Loucy (cell line): ENCODE measurements at regions not wholly inside any gene's neighbourhood (a gene's known extent, or its start where the extent isn't known, plus 50 kb on each side); places are given as distances from the start of the nearest gene placed in this dataset.

Source experiments
- H2AFZ ChIP-seq: fragments of 200-600 bp; sonication (generic); 2 replicates; pipeline ENCODE4 v1.6.0; 2016; ENCODE audit warnings: antibody characterized with exemption, mild to moderate bottlenecking, low read length, moderate library complexity
- H3F3A ChIP-seq: fragments of 200-600 bp; 2 replicates; pipeline ENCODE4 v1.6.0; 2016; ENCODE audit warnings: antibody characterized with exemption, low read depth, mild to moderate bottlenecking
- H3K27me3 ChIP-seq: fragments of 200-600 bp; sonication (generic); 2 replicates; pipeline ENCODE4 v1.6.1; 2014; ENCODE audit warnings: low read length, mild to moderate bottlenecking; ENCODE audit not compliant: insufficient read depth, poor library complexity, severe bottlenecking
- H3K36me3 ChIP-seq: fragments of 200-600 bp; sonication (generic); 2 replicates; pipeline ENCODE4 v1.6.1; 2016; ENCODE audit warnings: low read length; ENCODE audit not compliant: insufficient read depth
- H3K4me1 ChIP-seq: fragments of 200-600 bp; sonication (generic); 2 replicates; pipeline ENCODE4 v1.5.1; 2014; ENCODE audit warnings: low read length, mild to moderate bottlenecking; ENCODE audit not compliant: insufficient read depth, poor library complexity, severe bottlenecking
- H3K4me2 ChIP-seq: fragments of 200-600 bp; sonication (generic); 2 replicates; pipeline ENCODE4 v1.6.0; 2014; ENCODE audit warnings: antibody characterized with exemption, low read length, low read depth, mild to moderate bottlenecking; ENCODE audit not compliant: poor library complexity, severe bottlenecking
- H3K4me3 ChIP-seq: fragments of 200-600 bp; sonication (generic); 2 replicates; pipeline ENCODE4 v1.5.1; 2014; ENCODE audit warnings: low read length, mild to moderate bottlenecking, mixed read lengths; ENCODE audit not compliant: poor library complexity, severe bottlenecking
- H3K79me2 ChIP-seq: fragments of 200-600 bp; sonication (generic); 2 replicates; pipeline ENCODE4 v1.6.1; 2014; ENCODE audit warnings: low read length; ENCODE audit not compliant: insufficient read depth
- H3K9ac ChIP-seq: fragments of 200-600 bp; sonication (generic); 2 replicates; pipeline ENCODE4 v1.6.0; 2014; ENCODE audit warnings: mild to moderate bottlenecking, low read depth, low read length, moderate library complexity; ENCODE audit not compliant: poor library complexity, severe bottlenecking
- H3K9me2 ChIP-seq: fragments of 200-600 bp; sonication (generic); replicated peaks from 2 replicates; pipeline ENCODE4 v1.6.1; 2016; ENCODE audit warnings: low read depth, low read length, mixed read lengths
- H3K9me3 ChIP-seq: fragments of 200-600 bp; sonication (generic); 2 replicates; pipeline ENCODE4 v1.6.1; 2014; ENCODE audit warnings: mild to moderate bottlenecking, antibody characterized with exemption, low read length, low read depth; ENCODE audit not compliant: insufficient read depth
- H4K20me1 ChIP-seq: fragments of 200-600 bp; sonication (generic); 2 replicates; pipeline ENCODE4 v1.6.0; 2014; ENCODE audit warnings: antibody characterized with exemption, low read length, mild to moderate bottlenecking; ENCODE audit not compliant: insufficient read depth, poor library complexity, severe bottlenecking
- EZH2phosphoT487 ChIP-seq: fragments of 200-600 bp; IDR thresholded peaks from 2 replicates; pipeline ENCODE4 v1.6.1; 2018; ENCODE audit warnings: antibody characterized with exemption, mild to moderate bottlenecking, moderate library complexity, borderline replicate concordance
- TF ChIP-seq, protein P1 (sequence below): fragments of 200-600 bp; sonication (generic); conservative IDR thresholded peaks from 2 replicates; pipeline ENCODE4 v1.5.1; 2014; ENCODE audit warnings: mild to moderate bottlenecking, antibody characterized with exemption, low read length

DNA sequence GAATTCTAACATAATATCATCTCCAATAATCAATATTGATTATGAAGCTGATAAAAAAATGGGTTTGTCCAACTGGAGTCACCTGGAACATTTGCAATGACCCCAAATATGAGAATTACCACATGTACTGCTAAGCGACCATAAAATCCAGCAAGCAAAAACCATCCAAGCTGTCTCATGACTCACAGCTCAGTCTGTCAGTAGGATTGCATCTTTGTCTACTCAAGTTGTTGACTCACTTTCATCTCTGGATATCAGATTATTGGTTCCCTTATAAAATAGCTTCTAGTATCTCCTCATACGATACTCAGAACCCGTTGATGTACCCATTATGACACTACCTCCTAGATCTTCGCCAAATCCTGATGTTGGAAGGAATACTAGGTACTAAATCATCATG, 209.8 kb upstream of the ATP11B start:
- Histone ChIP-seq H3K9me3 (no peaks in the 10 kb centered on the region), H3K36me3 (no peaks in the 10 kb centered on the region), H3K9me2 (no peaks in the 10 kb centered on the region), H3K4me2 (no peak overlapping the region), H3K27me3 (no peaks in the 10 kb centered on the region), H3K79me2 (no peaks in the 10 kb centered on the region), H4K20me1 (no peaks in the 10 kb centered on the region), H3K4me1 (no peaks in the 10 kb centered on the region), H3K9ac (no peak overlapping the region), H3F3A (no peaks in the 10 kb centered on the region), H2AFZ (no peak overlapping the region), H3K4me3 (no peak overlapping the region)
- TF ChIP-seq EZH2phosphoT487: no peak
- TF ChIP-seq, protein P1, sequence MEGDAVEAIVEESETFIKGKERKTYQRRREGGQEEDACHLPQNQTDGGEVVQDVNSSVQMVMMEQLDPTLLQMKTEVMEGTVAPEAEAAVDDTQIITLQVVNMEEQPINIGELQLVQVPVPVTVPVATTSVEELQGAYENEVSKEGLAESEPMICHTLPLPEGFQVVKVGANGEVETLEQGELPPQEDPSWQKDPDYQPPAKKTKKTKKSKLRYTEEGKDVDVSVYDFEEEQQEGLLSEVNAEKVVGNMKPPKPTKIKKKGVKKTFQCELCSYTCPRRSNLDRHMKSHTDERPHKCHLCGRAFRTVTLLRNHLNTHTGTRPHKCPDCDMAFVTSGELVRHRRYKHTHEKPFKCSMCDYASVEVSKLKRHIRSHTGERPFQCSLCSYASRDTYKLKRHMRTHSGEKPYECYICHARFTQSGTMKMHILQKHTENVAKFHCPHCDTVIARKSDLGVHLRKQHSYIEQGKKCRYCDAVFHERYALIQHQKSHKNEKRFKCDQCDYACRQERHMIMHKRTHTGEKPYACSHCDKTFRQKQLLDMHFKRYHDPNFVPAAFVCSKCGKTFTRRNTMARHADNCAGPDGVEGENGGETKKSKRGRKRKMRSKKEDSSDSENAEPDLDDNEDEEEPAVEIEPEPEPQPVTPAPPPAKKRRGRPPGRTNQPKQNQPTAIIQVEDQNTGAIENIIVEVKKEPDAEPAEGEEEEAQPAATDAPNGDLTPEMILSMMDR: no peak

DNA sequence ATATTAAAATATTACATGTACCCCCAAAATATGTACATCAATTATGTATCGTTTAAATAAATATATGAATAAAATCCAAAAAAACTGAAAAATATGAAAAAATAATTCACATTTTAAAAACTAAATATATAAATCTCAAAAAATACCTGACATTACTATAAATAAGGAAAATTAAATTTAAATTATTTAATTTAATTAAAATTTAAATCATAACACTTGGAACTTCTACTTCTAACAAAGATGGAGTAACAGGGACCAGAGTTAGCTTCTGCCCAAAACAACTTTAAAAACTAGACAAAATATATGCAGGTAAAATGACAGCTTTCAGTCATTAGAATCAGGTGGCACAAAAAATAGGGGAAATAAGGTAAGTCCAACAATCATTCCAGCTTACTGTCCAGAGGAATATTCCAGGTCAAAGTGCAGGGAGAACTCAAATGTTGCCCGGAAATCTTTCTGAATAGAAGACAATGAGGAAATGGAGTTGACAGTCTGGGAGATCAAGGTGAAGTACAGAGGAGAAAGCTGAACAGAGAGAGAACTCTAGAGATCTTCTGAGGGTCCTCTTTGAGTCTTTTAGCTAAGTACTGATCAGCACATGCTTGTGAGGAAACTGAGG, 207.7 kb upstream of the ATP11B start:
- no peak overlapping the region for H3K4me2 ChIP-seq
- H3K9me2 ChIP-seq: no peaks in the 10 kb centered on the region
- H3K9me3 ChIP-seq: no peaks in the 10 kb centered on the region
- no peaks in the 10 kb centered on the region for H3K27me3 ChIP-seq
- H3K9ac ChIP-seq: no peak overlapping the region
- no peak overlapping the region for H3K4me3 ChIP-seq
- H3K4me1 ChIP-seq: no peaks in the 10 kb centered on the region
- no peaks in the 10 kb centered on the region for H3K36me3 ChIP-seq
- H3F3A ChIP-seq: no peaks in the 10 kb centered on the region
- H3K79me2 ChIP-seq: no peaks in the 10 kb centered on the region
- H4K20me1 ChIP-seq: no peaks in the 10 kb centered on the region
- TF ChIP-seq, protein P1: no peak
- TF ChIP-seq EZH2phosphoT487: no peak
- no peak overlapping the region for H2AFZ ChIP-seq

DNA sequence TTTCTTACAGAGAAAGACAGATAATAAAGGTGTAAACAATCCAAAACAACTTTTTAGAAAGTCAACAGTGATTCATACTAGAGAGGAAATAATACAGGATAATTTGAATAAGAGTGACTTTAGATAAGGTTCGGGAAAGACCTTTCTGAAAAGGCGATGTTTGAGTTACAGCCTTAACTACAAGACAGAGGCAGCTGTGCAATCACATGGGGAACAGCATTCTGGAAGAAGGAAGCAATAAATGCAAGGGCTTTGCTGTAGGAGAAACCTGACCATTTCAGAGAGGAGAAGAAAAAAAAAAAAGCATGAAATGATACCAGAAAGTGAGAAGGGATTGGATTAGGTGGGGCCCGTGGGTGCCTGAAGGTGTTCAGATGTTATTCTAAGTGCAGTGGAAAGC, 200.6 kb upstream of the ATP11B start:
- Histone ChIP-seq H4K20me1 (no peaks in the 10 kb centered on the region), H3K4me3 (no peak overlapping the region), H3K9ac (no peak overlapping the region), H3K4me1 (no peaks in the 10 kb centered on the region), H2AFZ (no peak overlapping the region), H3K36me3 (no peaks in the 10 kb centered on the region), H3K4me2 (no peak overlapping the region), H3K9me3 (no peaks in the 10 kb centered on the region), H3K9me2 (no peaks in the 10 kb centered on the region), H3K27me3 (no peaks in the 10 kb centered on the region), H3F3A (no peaks in the 10 kb centered on the region), H3K79me2 (no peaks in the 10 kb centered on the region)
- TF ChIP-seq EZH2phosphoT487: no peak
- TF ChIP-seq, protein P1: no peak
